CD4-positive, alpha-beta T cell treated with Interleukin-12 subunit alpha and Interleukin-12 subunit beta, for 1 hour (primary cell): ENCODE measurements at regions not wholly inside any gene's neighbourhood (a gene's known extent, or its start where the extent isn't known, plus 50 kb on each side); places are given as distances from the start of the nearest gene placed in this dataset.

Experiments used
- DNase-seq: peaks from one replicate; pipeline ENCODE4 v3.0.0-alpha.2; 2020

GRCh38 chr6:14647357-14647756, 529.8 kb downstream of the CD83 start:
- DNase-seq, result no peak

GRCh38 chr6:14652536-14652935, 535.0 kb downstream of the CD83 start:
- DNase-seq, result no peak

DNA sequence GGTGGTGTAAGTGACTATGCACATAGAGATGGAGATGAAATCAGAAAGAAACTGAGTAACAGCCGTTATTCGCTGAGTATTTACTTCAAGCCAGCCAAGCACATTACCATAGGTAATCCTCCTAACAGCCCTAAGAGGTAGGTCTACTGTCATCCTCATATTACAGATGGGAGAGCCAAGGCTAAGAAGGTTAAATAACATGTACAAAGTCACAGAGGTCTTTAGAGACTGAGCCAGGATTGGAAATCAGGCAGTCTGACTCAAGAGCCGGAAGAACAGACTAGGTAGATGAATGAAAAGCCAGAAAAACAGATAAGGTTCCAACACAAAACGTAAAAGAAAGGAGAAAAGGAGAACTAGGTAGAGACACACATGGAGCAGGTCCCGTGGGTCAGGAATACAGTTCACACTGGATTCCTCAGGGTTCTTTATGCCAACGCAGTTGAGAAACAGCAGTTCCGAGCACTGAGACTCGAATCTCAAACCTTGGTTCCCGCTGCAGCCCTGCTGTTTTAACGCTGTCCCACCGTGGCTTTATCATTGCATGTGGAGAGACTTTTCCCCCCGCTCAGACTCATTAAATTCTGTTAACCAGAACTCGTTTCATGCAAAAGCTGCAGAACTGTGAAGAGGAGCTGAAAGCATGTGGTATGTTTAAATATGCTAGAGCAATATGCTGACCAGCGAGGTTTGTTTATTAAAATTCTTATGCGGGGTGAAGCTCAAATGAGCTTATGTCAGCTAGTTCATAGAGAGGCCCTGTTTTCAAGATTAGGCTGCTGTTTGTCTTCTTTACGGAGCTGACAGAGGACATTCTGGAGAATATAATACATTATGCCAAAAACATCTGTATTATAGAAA, 537.9 kb downstream of the CD83 start:
- DNase-seq, result no peak

DNA sequence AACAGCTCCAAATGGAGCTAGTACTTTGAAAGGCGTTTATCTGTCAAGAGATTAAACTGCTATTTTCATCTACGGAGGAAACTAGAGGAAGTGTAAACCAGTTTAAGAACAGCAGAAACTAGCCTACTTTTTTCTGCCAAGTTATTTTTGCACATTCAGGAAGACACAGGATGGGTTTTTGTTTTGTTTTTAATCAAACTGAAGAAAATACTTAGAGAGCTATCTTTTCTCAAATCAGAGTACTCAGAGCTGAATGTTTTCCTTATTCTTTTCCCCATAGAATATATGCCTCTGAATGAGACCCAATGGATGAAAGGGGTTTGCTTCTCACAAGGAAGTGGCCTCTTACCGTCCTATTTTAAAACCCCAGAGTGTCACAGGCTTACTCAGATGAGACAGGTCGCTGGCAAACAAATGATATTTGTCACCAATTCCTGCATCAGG, 538.5 kb downstream of the CD83 start:
- no peak for DNase-seq

DNA sequence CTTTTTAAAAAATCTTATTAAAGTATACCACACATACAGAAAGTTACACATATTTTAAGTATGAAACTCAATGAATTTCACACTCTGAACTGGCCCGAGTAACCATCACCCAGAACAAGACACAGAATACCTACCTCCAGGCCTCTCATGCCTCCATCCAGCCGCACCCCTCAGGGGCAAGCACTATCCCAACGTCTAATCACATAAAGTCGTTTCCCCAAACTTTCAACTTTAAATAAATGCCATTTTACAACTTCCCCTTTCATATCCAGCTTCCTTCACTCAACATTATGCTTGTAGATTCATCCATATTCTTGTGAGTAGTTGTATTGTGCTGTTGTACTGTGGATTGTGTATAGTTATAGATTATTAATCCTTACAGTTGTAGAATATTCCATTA, 539.1 kb downstream of the CD83 start:
- no peak for DNase-seq

GRCh38 chr6:14658030-14658429, 540.5 kb downstream of the CD83 start:
- DNase-seq, result no peak

GRCh38 chr6:14658886-14659561, 541.5 kb downstream of the CD83 start:
- DNase-seq, result no peak

DNA sequence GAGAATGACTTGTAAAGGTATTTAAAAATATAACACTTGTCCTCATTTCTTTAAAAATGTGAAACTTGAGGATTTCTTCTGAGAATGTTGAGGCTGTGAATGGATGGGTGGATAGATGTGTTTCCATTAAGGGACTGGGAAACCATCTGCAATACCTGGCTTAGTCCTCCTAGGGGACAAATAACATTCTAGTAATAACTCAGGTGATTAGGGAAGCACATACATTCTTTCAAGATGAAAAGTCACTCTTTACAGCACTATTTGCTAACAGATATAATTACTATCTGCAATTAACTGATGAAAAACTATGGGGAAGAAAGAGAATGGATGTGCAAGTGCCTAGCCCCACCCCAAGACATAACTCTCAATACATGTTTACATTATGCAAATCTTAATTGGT, 542.3 kb downstream of the CD83 start:
- no peak for DNase-seq

DNA sequence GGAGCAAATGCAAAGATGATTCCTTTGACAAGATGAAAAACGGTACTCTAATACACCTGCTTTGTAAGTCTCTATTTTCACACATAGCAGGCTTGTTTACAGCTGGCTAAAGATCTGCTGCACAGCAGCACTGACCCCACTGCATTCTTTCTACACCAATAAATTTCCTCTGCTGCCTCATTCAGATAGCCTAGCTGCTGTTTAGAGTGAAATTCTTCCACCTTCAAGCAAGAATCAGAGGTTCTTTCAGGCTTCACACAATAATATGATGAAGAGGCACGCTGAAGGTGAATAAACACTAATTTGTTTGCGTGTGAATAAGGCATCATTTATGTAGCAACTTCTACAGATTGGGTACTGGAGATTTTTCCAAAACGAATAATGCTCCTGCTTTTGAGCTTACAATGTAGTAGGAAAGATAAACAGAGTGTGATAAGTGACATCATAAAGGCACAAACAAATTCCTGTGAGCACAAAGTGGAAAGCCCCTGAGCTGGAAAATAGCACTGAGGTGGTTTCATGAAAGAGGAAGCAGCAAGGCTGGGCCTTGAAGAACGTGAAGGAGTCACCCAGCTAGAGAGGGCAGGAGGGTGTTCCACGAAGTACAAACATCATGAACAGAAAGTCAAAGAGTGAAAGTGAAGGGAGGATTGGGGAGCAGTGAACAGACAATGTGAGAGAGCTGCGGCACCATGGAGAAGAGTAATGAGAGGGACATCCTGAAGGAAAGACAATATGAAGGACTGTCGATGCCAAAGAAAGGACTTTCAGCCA, 543.4 kb downstream of the CD83 start:
- DNase-seq, result peak; percentile 44

GRCh38 chr6:14661691-14662090, 544.1 kb downstream of the CD83 start:
- no peak for DNase-seq

- DNase-seq, result peak; percentile 24
Observed at GRCh38 chr6:14664112-14664601, 546.6 kb downstream of the CD83 start.

GRCh38 chr6:14664621-14665315, 547.2 kb downstream of the CD83 start:
- no peak for DNase-seq

DNA sequence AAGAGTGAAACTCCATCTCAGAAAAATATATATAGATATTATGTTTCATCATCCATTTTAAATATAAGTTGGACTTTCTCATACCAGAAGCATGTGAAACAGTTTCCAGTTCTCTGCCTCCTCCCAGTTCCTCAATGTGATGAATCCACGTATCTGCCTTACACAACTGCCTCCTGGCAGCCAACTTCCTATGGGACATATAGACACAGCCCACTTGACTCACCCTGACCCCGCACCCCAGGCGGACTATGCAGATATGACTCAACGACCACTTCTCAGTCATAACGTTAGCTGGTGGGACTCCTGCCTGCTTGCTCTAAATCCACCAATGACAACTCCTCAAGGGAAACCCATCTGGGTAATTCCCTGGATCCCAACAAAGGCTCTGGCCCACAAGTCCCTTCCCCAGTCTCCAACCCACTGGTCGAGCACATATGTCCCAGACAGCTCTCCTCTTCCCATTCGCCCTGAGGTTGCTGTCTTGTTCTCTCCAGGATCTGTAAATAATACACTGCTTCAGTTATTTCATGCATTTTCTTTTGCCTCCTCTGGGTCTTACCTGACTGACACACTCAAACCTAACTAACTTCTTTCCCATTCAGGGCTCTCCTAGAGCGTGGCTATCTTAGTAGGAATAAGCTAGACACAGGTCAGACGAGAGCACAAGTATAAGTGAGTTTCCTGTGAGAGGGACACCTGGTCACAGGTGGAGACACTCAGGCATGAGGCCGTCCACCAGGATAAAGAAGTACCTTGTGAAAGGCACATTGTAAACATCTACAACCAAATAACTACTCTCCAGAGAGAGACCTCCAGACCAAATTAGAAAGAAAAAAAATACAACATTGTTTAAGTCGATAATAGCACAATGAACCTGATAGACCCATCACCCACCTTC, 548.5 kb downstream of the CD83 start:
- DNase-seq, result peak; percentile 14

- DNase-seq, result no peak
Observed at GRCh38 chr6:14670806-14671205, 553.2 kb downstream of the CD83 start.

- no peak for DNase-seq
Observed at GRCh38 chr6:14671261-14671681, 553.7 kb downstream of the CD83 start.

DNA sequence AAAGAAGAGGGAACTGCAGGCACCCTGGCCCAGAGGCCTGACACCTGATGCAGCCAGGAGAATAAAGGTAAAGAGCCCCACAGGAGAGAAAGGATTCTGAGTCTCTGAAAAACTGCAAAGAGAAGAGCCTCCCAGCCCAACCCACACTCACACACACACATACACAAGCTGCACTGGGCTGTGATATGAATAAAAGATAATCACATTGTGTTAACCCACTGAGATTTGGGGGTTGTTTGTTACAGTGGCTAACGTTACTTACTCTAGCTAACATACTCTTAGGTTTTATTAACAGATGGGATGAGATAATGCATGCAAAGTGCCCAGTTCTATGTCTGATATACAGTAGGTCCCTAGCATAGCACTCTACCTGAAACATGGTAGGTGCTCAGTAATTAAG, 554.4 kb downstream of the CD83 start:
- DNase-seq, result no peak

DNA sequence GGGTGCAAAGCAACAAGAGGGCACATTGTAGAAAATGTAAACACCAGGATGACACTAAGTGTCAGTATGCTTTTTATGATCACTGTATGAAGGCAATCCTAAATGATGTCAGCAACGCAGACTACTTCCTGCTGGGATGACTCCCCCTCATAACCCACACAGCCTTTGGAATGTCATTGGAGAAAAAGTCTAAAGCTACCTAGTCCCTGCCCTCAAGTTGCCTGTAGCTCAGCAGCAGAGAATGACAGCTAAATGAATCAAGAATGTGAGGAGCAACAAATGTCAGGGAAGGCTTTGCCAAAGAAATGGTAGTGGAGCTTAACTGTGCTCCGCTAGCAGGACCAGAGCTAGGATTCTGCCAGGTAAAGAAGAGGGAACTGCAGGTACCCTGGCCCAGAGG, 555.6 kb downstream of the CD83 start:
- DNase-seq, result no peak

DNA sequence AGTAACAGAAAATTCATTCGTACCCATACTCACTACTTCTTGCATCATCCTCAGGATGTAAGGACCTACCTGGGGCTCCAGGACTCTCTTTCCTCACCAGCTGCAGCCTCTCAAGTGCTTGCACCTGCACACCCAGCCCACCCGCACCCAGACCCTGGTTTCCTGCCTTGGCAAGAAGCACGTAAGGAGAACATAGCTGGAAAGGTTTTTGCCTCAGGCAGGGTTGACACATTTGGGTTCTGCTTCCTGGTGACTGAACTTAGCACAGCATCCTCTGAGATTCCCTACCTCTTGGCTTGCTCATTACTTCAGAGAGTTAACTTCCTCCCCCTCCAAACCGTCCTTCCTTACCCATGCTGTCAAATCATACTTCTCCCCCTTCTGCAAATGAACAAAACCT, 556.9 kb downstream of the CD83 start:
- DNase-seq, result no peak

- DNase-seq, result no peak
Observed at GRCh38 chr6:14674867-14675648, 557.5 kb downstream of the CD83 start.

DNA sequence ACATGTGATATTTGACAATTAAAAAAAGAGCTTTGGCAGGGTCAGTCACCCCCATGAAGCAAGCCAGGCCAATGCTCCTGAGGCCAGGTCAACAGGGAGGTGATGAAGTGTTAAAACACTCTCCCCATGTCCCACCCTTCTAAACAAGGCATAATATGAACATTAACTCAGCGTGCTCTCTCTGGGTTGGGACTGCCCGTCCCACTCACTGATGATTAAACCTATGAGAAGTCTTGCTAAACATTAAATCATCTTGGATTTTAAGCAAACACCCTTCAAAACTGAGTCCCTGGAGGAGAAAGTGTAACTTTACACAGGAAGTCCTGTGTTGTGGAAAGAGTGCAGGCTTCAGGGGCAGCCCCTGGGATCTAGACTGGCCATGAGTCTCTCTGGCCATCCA, 558.5 kb downstream of the CD83 start:
- DNase-seq, result no peak
